Embryonic facial prominence (tissue), 1 donor: ENCODE measurements at regions not wholly inside any gene's neighbourhood (a gene's known extent, or its start where the extent isn't known, plus 50 kb on each side); places are given as distances from the start of the nearest gene placed in this dataset.
"Not testable (repeated sequence)": the region's sequence is repeated elsewhere in the genome, so short reads cannot be mapped to it uniquely, and the experiment has no call there.

ENCODE experiments used
- DNase-seq: peaks from one replicate; pipeline ENCODE4 v3.0.0-alpha.2; 2016; ENCODE audit errors: extremely low spot score

GRCh38 chr5:124551939-124552279 is 194.5 kb downstream of the ZNF608 start:
- DNase-seq, result no peak

- DNase-seq, result no peak
Measured at GRCh38 chr5:124550731-124551130, 195.7 kb downstream of the ZNF608 start.

GRCh38 chr5:124549891-124550436 is 196.5 kb downstream of the ZNF608 start:
- DNase-seq, result no peak

GRCh38 chr5:124546643-124547042 is 199.8 kb downstream of the ZNF608 start:
- no peak for DNase-seq

GRCh38 chr5:124544366-124545055 is 201.9 kb downstream of the ZNF608 start:
- no peak for DNase-seq

- no peak for DNase-seq
Measured at GRCh38 chr5:124538931-124539330, 207.5 kb downstream of the ZNF608 start.

GRCh38 chr5:124538191-124538590 is 208.2 kb downstream of the ZNF608 start:
- no peak for DNase-seq

GRCh38 chr5:124537522-124537921 is 208.9 kb downstream of the ZNF608 start:
- no peak for DNase-seq

GRCh38 chr5:124537107-124537506 is 209.3 kb downstream of the ZNF608 start:
- no peak for DNase-seq

GRCh38 chr5:124536333-124536732 is 210.1 kb downstream of the ZNF608 start:
- DNase-seq, result no peak

- DNase-seq, result no peak
Measured at GRCh38 chr5:124530916-124531315, 215.5 kb downstream of the ZNF608 start.

GRCh38 chr5:124528838-124529237 is 217.6 kb downstream of the ZNF608 start:
- DNase-seq, result no peak

- DNase-seq, result no peak
Measured at GRCh38 chr5:124527220-124527991, 219.0 kb downstream of the ZNF608 start.

GRCh38 chr5:124526079-124526478 is 220.4 kb downstream of the ZNF608 start:
- DNase-seq, result not testable (repeated sequence)

GRCh38 chr5:124524552-124525232 is 221.7 kb downstream of the ZNF608 start:
- DNase-seq, result no peak

- DNase-seq, result no peak
Measured at GRCh38 chr5:124523897-124524296, 222.5 kb downstream of the ZNF608 start.

- DNase-seq, result no peak
Measured at GRCh38 chr5:124522992-124523391, 223.4 kb downstream of the ZNF608 start.

GRCh38 chr5:124521461-124522230 is 224.8 kb downstream of the ZNF608 start:
- no peak for DNase-seq

- no peak for DNase-seq
Measured at GRCh38 chr5:124519396-124519795, 227.0 kb downstream of the ZNF608 start.

- DNase-seq, result no peak
Measured at GRCh38 chr5:124516567-124516966, 229.9 kb downstream of the ZNF608 start.

- DNase-seq, result no peak
Measured at GRCh38 chr5:124515497-124516245, 230.8 kb downstream of the ZNF608 start.
